CD4-positive, alpha-beta T cell treated with Interleukin-1 beta for 1 hour (primary cell): ENCODE measurements at regions not wholly inside any gene's neighbourhood (a gene's known extent, or its start where the extent isn't known, plus 50 kb on each side); places are given as distances from the start of the nearest gene placed in this dataset.
"Not testable (repeated sequence)": the region's sequence is repeated elsewhere in the genome, so short reads cannot be mapped to it uniquely, and the experiment has no call there.

Experiments
- DNase-seq, 2 donors: peaks; one replicate each; pipeline ENCODE4 v3.0.0-alpha.2; 2020 to 2022

DNA sequence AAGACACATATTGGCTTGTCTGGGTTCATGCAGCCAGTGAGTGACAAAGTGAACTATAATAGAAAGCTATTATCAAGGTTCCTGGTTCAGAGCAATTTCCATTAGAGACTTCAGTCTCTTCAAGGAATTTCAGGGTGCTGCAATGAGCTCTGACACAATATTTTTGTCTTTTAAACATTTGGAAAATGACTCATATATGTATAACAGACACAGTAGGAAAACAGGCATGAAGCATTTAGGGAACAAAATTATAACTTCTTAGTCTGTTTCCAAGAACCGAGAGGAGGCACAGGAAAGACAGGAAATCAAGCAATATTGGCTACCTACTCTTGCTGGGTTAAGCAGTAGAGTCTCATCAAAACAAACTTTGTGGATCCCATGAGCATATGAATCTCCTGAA, 170.4 kb downstream of the PTPRC start:
- DNase-seq = no peak

DNA sequence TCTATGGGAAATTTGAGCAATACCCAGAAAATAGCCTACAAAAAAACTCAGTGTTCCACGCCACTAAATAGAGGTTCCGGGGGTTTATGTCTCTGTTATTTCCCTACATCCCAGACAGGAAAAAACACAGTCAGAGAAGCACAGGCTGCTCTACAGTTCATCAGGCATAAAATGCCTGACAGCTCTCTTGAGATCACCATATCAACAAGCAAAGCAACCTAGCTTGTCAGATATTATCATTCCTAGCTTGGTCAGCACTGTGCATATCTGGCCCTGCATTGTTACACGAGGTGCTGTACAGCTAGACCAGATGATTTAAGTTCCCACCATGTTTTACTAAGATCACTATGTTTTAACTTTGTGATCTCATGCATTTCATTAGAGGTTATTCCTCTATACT, 172.6 kb downstream of the PTPRC start:
- no peak for DNase-seq

DNA sequence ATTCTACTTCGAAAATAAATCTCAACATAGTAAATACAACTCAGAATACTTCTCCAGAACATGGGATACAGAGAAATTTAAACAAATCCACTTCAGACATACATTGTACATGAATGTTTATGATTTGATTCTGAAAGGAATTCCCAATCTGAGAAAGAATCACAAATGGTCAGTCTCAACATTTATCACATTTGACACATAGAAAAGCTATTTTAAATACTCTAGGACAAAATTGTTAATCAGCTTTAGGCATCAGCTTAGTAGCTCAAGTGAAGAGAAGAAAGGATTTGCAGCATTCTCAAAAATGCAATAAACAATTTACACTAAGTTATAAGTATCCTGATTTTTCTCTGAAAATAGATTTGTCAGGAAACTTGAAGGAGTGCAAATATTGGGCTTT, 184.8 kb downstream of the PTPRC start:
- DNase-seq = no peak

DNA sequence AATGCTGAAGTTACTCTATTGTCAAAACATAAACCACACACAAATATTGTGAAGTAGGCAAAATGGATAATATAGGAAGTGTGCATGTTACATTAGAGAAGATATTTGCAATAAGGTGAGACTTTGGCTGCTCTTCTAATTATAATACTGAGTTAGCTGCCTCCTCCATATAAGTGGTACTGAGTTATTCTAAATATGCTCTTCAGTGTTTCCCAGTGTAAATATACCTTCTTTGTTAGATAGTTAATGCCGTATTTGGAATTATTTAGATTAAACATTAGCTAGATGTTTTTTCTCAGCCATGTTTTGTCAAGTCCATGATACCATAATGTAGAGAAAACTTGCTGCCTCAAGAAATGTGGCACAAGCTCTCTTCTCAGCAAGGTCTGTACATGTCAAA, 186.4 kb downstream of the PTPRC start:
- DNase-seq = no peak

DNA sequence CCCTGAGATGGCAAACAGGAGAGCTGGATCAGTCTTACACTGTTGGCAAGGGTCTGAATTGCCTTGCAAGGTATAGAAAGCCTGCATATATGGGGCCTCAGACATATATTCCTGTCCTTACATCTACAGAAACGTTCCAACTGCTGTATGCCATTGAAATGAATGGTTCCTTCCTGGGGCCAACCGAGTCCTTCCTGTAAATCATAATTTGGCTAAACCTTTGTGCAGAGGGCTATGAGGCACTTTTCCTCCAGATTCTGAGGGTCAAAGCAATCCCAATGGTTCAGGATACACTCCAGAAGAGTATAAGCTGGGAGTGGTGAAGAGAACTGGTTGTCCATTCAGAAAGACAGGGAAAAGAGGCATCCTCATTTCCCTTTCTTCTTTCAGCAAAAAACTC, 190.5 kb downstream of the PTPRC start:
- DNase-seq = no peak

DNA sequence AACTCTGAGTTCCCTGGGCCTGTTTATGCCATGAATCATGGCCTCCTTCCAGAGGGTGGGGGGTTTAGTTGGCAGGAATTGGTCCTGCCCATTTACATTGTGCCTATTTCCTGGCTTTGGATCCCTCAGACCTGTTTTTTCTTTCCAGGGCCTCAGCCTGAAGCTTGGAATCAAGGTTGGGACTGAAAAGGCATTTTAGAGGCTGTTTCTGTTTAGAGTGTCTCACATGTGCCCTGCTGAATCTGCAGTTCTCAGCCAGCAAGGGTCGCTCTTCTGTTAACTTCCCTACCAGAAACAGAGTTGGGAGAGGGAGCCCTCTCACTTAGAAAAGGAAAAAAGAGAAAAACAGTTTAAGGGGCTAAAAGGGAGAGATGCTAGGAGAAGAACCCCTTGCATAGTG, 191.1 kb downstream of the PTPRC start:
- no peak for DNase-seq

DNA sequence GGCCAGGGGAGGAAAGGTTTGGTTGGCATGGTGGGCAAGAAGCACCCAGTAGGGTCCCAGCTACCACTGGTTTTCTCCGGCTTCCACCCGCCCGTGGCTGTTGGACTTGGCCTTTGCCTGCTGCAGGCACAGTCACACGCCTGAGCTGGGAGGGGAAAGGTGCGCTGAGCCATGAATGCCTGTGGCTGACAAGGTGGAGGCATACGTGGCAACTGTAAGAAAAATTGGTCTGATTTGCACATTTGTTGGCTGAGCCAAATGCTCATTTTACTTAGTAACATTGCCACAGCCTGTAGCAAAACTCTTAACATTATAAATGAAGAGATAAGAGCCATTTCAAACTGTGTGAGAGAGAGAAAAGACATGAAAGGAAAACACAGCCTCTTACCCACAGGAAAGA, 191.6 kb downstream of the PTPRC start:
- no peak for DNase-seq

DNA sequence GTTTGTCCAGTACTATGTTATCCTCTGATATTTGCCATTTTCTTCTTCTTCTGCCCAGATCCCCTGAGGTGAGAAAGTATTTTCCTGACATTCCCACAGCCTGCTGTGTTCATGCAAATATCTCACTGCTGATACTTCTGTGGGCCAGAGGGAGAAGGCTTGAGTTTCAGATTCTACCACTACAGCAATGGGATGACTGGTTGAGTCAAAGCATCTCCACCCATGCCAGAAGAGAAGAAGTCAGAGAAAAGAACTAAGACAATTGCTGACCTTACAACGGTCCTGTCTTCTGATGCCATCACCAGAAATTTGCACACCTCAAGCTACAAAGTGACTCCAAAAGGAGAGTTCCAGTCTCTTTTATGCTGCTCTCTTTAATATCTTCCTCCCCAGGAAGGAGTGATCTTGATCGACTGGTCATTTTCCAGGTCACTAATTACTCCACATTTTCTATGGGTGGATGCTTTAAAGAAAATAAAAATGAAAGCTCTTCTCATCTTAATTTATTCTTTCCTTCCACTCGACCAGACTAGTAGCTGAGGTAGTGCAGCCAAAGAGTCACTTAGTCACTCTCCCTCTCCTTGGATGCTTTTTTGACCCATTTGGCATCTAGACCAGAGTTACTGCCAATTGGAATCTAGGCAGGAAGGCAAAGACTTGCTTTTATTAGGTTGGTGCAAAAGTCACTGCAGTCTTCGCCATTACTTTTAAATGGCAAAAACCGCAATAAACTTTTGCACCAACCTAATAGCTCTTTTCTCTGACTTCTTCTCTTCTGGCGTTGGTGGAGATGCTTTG, 195.1 kb downstream of the PTPRC start:
- DNase-seq = no peak

DNA sequence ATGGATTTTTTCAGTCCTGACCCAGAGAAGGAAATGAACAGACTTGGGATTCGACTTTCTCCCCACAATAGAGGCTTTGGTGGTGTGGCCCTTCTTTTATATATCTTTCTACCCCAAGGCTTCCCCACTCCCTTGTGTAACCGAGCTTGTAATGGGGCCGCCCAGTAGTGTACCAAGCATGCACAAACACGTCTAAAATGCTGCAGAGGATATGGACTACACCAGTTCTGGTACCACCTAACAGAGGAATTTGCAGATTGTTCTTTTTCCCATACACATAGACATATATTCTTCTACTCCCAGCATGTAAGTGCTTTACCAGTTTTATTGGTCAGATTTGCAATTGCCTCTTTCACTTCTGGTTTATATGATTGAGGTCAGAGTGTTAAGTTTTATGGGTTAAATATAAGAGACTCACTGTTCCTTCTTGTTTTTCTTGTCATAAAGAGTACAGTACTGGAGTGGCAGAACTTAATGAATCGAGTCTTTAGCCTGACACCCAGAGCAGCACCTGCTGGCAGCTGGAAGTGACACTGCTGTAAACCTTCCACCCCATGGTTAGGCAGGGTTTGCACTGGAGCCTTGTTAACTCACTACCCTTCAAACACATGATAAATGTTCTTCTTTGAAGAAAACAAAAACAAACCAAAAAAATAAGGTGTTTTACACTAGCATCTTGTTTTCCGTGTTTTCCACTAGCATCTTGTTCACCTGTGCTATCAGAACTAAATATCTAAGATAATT, 198.6 kb downstream of the PTPRC start:
- no peak for DNase-seq

DNA sequence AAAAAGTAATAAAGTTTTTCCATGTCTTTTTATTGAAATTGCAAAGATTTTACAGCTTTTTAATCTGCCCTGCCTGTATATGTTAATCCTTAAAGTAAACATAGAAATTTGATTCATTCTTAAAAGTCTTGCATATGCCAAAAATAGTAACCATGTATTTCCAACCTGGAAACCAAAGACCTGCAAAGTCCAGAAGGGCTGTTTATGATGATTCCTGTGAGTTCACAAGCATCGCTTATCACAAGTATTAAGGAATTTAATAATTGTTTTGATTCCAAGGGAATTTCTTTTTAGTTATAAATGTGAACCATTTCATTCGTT, 199.1 kb downstream of the PTPRC start:
- no peak for DNase-seq

DNA sequence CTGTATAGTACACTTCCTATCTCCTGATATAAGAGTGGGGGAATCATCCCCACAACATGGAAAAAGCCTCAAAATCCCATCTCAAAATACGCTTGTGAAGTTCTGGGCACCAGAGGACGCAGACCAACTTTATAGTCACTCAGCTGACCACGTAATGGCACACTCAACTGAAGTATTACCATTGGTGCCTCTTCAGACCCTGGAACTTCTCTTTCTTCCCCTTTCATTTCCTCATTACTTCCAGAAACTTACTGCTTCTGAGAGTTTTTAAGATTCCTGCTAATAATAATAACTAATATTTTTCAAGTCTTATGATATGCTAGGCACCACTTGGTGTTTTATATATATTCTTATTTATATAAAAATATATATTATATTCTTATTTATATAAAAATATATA, 202.6 kb downstream of the PTPRC start:
- DNase-seq = no peak

DNA sequence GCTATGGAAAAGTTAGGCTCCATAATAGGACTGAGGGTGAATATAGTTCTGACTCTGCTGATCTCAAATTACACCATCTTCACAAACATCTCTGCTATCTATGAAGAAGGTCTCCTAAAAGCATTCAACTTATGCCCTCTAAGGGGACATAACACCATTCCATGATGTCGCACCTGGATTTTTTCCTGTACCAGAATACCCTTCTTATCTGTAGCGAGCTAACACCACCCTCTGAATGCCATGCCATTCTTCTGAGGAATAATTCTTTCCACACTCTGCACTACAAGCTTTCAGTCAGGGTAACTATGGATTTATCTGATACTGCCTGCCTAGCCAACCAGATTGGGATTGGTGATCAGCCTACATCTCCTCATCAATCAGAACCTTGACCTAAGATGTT, 203.8 kb downstream of the PTPRC start:
- no peak for DNase-seq

DNA sequence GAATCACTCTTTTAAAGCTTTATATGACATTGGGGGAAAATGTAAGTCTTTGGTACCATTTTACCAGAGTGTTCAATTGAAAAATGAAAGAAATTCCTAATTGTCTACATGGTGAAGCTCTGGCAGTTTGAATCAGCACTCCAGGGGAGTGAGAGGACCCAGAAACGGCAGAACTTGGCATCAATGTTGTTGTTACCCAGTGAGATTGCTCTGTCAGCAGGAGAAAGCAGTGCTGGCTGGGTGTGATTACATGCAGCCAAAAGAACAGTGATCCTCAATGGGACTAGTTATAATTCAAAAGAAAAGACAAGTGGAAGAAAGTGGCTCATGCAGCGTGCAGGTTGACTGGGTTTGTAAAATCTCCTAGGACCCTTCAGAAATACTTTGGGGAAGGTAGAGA, 206.4 kb downstream of the PTPRC start:
- DNase-seq = no peak

DNA sequence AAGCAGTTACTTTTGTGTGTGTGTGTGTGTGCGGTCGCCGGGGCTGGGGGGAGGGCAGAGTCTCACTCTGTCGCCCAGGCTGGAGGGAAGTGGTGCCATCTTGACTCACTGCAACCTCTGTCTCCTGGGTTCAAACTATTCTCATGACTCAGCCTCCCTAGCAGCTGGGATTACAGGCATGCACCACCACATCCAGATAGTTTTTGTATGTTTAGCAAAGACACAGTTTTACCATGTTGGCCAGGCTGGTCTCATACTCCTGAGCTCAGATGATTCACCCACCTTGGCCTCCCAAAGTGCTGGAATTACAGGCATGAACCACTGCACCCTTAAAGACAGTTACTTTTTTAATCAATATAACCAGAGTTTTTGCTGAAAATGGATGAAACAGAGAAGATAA, 207.0 kb downstream of the PTPRC start:
- no peak for DNase-seq

DNA sequence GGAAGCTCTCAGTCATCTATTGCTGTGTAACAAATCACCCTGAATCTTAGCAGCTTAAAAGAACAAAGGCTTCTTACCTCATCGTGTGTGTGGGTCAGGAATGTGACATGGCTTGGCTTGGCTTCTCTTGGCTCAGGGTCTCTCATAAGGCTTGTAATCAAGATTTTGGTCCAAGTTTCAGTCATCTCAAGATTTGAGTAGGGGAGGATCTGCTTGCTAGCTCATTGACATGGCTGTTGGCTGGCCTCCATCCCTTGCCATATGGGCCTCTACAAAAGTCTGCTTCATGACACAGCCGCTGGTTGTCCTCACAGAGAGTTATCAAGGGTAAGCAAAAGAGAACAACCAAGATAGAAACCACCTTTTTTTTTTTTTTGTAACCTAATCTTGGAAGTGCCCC, 207.7 kb downstream of the PTPRC start:
- no peak for DNase-seq

DNA sequence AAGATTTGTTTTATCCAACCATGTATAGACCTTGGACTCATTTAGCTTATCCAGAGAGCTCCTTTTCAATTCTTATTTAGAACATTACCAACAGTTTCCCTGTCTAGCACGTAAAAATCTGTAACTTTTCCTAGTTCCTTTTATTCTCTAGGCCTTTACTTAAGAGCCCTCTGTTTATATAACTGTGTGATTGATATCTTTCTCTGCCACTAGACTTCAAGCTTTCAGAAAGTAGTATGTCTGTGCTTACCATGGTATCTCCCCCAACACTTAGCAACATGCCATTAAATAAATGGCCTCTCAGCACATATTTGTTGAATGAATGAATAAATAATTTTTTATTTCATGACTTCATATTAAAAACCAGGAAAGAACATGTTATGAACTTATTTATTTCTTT, 209.4 kb downstream of the PTPRC start:
- DNase-seq = no peak

DNA sequence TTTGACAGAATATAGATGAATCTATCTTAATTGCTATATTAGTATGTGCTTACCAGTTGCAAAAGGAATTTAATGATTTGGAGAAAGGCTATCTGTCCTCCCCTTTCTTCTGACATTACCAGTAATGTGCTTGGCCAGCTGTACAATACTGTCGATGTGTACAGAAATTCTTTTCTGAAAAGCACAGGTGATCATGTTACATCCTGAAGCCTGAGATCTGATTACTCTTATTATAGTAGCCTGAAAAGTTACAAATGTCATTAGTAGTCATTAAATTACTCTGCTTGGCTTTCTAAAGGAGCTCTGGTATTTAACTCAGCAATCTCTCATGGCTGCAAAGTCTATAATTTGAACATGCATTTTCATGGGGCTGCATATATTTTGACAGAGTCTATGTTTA, 209.8 kb downstream of the PTPRC start:
- DNase-seq = no peak

DNA sequence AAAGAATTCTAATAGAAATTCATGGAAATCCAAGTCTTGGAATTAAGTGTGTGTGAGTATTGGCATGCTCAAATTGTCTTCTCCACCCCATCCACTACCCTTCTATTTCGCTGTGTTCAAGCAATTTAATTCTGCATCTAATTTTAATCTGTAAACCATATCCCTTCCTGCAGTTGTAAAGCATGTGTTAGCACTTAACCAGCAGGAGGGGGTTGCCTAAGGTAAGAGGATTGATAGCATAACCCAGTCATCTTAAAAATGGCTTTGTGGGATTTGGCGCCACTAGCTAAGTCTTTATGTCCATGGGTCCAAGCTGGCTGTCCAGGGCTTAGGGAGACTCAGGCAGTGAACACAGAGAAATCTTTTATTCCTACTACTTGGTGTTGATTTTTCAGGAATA, 210.3 kb downstream of the PTPRC start:
- DNase-seq = no peak

DNA sequence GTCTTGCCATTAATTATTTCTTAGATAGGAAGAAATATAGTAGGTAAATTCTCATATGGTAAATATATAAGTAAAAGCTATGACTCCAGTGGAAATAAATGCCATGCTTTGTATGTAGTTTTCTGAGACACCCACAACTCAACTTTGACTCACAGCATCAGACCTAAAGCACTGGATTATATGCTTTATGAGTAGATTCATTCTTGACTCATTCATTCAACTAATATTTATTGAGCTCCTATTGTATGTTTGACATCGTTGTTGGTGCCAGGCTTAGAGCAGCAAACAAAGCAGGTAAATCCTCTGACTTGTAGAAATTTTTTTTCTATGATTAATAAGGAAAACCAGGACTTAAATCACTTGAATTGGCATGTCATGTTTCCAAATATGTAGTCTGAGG, 211.4 kb downstream of the PTPRC start:
- no peak for DNase-seq

DNA sequence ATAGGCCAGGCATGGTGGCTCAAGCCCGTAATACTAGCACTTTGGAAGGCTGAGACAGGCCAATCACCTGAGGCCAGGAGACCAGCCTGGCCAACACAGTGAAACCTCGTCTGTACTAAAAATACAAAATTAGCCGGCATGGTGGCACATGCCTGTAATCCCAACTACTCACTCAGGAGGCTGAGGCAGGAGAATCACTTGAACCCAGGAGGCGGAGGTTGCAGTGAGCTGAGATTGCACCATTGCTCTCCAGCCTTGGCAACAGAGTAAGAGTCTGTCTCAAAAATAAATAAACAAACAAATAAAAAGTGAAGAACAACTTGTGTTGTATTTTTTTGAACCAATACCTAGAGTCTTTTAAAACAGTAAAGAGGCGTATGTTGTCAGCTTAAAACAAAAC, 212.1 kb downstream of the PTPRC start:
- not testable (repeated sequence) for DNase-seq

DNA sequence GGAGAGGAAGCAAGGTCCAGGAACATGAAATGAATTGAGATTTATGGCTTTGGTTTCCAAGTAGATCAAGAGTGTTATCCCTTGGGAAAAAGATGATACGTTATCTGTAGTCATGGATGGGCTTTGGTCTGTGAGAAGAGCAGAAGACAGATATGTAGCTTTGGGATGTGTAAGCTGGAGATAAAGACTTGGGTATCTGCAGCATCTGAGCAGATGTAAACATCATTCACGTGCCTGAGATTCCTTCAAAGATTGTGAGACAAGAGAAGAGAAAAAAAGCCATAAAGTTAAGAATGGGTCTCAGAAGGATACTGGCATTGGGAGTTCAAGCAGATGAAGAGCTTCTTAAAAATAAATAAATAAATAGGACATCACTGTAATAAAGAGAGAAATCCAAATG, 217.8 kb downstream of the PTPRC start:
- no peak for DNase-seq

DNA sequence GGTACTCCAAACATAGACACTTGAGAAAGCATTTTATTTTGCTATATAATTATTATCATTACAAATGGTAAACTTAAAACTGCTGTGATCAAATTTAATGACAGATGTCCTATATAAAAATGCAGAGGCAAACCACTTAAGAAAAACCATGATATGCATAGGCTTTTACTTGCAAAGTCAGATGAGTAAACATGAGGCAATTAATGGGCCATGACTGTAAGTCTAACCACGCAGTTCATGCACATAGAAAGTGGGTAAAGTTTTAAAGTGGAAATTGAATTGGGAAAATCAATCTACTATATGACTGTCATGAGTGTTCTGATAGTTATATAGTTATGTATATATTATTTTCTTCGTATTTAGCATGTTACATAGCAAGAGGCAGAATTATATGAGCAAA, 219.2 kb downstream of the PTPRC start:
- DNase-seq = no peak

DNA sequence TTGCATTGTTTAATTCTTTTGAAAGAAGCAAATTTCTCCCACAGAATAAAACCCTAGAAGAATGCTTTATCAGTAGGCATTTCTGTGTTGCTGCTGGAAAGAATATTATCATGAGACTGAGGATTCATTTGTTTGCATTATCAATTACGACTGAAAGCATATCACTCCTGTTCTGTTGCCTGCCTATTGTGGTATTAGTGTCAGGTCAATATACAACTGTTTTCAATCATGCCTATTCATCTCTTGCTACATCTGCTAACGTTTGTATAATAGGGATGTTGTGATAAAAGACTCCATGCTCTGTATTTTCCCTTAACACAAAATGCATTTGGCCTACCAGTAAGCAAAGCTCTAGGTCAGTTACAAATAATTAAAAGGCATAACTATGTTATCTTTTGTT, 221.5 kb downstream of the PTPRC start:
- DNase-seq = no peak

DNA sequence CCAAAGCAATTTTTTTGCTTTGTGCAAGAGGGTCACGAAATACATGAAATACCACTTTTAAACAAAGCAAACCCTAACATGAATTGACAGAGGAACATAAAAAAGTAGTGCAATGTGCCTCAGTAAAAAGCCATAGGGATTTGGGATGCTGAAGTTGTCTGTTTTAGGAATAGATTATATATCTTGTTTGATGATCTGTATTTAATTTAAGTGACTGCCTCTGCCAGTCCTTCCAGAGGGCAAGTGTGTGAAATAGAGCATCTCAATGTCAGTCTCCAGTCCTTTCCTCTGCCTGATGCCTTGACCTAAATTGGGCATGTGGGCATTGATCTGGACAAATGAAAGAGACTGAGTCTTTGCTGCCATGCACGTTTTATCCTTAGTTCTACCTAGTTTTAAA, 222.8 kb downstream of the PTPRC start:
- DNase-seq = no peak

DNA sequence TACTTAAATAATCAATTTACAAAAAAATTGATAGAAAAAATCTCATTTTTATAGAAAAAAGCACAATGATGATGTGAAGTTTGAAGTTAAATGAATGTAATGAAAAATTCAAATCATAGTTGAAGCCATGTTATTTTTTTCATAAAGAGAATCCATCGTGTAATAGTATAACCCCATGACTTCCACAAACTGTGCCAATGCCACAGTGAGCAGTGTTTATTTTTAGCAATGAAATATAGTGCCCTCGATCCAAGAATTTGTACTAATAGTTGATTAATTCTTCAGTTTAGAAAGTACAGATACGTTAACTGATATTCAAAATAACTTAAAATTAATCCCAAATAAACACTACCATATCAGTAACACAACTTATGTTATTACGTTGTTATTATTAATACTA, 225.9 kb downstream of the PTPRC start:
- DNase-seq = no peak
